Fibroblast of skin of left biceps (primary cell): ENCODE measurements at regions not wholly inside any gene's neighbourhood (a gene's known extent, or its start where the extent isn't known, plus 50 kb on each side); places are given as distances from the start of the nearest gene placed in this dataset.

Source experiments
- DNase-seq, 2 experiments: peaks; one replicate each; pipeline ENCODE4 v3.0.0-alpha.2; 2013; ENCODE audit warnings: low read depth in 2 of 2

GRCh38 chr11:91869686-91870085, 354.9 kb upstream of the FAT3 start:
- DNase-seq: no peak

DNA sequence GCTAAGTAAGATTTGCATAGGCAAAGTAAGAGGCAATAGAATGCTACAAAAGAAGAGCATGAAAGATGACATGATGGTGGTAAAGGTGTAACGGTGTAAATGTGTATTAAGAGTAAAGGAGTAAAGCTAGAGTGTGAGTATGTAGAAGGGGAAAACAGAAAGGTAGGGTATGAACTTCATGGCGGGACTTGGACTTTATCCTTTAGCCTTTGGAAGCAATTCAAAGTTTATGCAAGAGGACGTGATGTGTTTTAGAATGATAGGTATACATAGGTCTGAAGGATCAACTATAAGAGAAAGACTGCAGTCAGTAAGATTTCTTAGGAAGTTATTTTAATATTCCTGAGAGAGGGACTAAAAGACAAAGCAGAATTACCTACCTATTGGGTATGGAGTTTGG, 358.0 kb upstream of the FAT3 start:
- DNase-seq: no peak

GRCh38 chr11:91860661-91861060, 364.0 kb upstream of the FAT3 start:
- no peak for DNase-seq

DNA sequence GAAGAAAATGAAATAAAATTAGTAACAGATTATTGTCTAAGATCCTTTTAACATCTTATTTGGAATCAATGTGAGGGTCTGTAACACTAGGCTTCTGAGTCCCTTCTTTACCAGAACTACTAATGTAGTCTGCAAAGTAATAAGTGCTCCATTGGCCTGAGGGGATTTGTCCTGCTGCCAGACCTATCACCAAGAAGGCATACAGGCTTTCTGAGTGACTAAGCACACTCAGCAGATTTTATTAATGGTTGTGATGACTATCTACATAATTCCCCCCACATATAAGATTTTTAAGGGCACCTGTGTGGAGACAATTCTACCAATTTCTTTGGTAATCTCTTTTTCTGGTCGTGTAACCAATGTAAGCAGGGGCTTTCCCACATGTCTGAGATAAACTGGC, 365.0 kb upstream of the FAT3 start:
- no peak for DNase-seq

- peak; percentile 66 to 70 for DNase-seq
These were observed 367.4 kb upstream of the FAT3 start for GRCh38 chr11:91857179-91857578.

GRCh38 chr11:91854780-91855179, 369.8 kb upstream of the FAT3 start:
- DNase-seq: no peak

- DNase-seq: no peak
These were observed 370.4 kb upstream of the FAT3 start for GRCh38 chr11:91854171-91854570.

GRCh38 chr11:91851908-91852307, 372.7 kb upstream of the FAT3 start:
- no peak for DNase-seq

GRCh38 chr11:91850533-91851275, 373.9 kb upstream of the FAT3 start:
- no peak for DNase-seq

DNA sequence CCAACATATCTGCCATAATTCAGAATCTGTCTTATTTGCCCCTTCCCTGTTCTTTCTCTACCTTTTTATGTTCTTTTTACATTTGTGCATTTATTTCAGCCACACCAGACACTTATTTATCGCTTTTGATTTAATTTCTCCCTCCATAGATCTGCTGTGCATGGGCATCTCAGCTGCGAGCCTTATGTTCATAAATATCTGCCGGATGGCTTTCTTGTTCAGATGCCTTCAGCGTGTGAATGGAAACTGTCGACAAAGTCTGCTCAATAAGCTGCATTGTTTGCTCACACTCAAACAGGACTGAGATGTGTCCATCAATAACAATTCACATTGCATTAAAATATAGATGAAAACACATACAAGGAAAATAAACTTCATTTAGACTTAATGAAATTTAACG, 374.6 kb upstream of the FAT3 start:
- DNase-seq: no peak

GRCh38 chr11:91846649-91847048, 378.0 kb upstream of the FAT3 start:
- DNase-seq: no peak

DNA sequence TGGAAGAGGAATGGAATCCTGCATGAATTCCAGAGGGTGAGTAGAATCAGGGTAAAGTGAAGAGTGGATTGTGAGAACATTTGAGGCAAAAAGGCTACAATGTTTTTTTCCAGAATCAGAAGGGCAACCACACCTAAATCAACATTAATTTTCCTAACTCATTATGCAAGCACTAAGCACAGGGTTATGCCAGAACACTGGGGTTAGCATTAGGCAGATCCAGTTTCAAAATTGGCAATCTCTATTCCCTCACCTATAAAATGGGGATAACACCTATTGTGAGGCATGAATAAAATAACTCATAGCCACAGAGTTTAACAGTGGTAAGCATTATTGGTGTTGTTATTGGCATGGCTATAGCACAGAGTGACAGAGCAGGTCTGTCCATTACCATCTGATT, 378.6 kb upstream of the FAT3 start:
- DNase-seq: no peak

- DNase-seq: no peak
These were observed 383.9 kb upstream of the FAT3 start for GRCh38 chr11:91840640-91841240.

DNA sequence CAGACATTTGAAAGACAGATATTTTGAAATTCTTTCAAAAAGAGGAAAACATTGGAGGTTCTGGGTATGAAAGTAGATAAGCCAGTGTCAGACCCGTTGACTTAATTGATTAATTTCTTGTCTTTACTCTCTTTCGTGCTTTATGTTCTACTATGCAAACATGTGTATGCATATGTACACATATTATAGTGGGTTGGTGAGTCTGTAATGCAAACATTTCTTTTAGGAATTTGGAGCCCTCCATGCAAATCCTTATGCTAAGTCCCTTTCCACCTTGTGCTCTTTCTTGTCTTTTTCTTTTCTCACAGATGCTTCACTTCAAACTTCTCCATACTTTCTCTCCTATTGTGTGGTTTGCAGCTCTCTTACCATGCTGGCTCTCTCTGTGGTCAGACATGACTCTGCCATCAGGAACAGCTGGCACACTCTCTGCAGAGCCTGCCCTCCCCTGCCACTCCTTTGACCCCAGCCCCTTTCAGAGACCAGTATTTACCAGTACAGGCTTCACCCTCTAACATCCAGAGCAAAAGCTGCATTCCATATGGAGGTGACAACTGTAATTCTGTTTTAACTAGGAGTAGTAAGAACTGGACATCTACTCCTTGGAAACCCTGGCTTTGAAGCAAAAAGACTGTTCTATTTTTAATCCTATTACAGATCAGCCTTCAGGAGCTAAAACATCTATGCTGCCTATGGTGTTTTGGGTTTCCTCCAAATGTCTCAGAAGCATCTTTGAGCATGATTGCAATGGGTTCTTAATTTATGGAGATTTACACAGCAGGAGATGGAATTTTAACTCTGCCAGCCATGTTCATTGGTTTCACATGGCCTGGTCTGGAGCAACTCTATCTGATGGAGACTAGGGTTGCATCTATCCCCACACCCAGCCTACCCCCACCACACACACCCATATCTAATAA, 386.9 kb upstream of the FAT3 start:
- no peak for DNase-seq

DNA sequence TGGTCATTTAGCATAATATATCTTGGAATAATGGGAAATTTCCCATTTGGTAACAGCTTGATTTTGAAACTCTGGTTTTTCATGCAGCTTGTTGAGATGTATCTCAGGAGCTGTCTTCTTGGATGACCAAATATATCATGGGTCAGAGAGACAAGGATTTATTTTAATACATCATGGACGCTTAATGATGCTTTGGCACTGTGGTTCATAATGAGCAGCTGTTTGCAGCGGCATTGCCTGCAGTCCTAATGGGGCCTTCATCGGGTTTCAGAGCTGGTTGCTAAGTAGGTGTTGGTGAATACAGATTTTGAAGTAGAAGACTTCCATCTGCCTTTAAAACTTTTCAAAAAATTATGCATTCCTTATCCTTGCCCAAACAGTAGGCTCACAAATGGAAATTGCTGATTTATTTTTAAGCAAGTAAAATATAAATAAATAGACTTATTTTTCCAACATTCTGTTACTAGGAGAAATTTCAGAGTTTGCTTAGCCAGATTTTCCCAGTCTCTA, 389.5 kb upstream of the FAT3 start:
- DNase-seq: no peak

DNA sequence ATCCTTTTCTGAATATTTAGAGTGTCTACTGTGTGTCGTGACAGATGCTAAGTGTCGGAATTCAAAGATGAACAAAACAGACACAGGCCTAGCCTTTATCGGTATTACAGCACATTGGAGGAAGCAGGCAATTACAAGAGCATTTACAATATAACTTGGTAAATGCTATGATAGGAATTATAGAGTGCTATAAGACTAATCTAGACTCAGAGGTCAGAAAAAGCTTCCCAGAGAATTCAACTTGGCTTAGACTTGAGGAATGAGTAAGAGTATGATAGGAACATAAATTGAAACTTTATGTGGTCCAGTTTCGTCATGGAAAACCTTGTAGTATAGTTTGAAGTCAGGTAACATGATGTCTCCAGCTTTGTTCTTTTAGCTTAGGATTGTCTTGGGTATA, 395.7 kb upstream of the FAT3 start:
- no peak for DNase-seq

DNA sequence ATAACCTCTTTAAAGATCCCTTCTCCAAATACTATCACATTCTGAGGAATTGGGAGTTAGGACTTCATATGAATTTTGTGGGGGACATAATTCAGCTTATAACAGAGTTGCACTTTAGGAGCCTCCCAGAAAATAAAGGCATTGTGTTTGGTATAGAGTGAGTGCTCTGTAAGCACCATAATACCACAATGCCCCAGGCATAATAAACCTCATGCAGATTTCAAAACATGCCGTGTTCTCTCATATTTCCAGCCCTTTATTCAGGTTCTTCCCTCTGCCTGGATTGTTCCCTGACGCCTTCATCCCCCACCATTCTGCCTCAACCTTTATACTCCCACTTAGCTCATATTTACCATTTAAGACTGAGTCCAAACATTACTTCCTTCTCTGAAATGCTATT, 398.8 kb upstream of the FAT3 start:
- DNase-seq: no peak

DNA sequence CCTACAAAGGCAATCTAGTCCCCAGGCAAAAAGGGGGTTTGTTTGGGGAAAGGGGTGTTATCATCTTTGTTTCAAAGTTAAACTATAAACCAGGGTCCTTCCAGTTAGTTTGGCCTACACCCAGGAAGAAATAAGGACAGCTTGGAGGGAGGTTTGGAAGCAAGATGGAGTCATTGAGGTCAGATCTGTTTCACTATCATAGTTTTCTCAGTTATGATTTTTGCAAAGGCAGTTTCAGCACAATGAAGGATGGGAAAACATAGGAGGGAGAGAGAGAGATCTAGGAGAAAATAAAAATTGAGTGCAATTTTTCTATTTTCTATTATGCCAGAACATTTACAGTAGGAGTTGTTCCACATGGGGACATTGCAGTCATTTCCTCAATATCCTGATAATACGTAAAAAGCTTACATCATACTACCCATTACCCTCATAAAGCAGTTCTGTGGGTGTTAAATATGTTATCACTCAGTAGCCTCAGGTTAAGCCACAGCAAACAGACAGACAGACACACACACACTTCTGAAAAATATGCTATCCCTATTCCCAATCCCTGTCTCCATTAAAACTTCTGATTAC, 401.3 kb upstream of the FAT3 start:
- no peak for DNase-seq

DNA sequence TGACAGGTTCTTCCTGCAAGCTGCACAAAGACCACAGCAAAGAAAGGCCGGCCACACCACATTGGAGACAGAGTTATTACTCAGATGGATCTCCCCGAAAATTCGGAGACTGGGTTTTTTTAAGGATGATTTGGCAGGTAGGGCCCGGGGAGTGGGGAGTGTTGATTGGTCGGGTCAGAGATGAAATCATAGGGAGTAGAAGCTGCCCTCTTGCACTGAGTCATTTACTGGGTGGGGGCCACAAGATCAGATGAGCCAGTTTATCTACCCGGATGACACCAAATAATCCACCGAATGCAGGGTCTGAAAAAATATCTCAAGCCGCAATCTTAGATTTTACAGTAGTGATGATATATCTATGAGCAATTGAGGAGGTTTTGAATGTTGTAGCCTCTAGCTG, 401.8 kb upstream of the FAT3 start:
- DNase-seq: no peak

DNA sequence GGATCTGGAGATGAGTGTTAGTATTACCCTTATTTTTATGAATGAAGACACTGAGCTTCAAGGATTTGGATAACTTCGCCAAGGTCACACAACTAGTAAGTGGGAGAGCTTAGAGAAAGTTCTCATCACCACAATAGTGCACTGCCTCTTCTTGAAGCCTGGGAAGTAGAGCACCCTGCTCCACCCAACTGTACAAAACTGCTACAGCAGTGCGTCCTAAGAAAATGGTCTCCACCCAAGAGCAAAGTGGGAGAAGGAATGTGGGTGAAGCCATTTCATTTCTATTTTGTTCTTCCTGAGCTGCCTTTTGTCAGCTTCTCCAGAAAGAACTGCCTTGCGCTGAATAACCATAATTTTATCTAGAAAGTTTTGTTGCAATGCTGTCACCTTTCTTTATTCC, 403.9 kb upstream of the FAT3 start:
- DNase-seq: no peak

- no peak for DNase-seq
These were observed 404.8 kb upstream of the FAT3 start for GRCh38 chr11:91819777-91820176.

DNA sequence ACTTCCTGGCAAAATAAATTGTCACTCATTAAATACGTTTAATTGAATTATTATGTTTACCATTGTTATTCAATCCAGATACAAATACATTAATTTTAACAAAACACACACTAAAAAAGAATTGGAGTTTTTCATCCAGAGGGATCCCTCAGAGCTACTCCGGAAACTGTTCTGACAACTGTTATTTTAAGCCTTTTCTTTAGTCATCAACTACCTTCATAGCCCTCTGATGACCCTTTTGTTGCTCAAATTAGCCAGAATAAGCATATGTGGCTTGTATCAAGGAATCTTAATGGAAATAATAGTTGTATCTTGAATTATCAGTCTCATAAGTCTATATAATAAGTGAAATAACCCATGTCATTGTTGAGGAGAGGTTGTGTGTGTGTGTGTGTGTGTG, 405.4 kb upstream of the FAT3 start:
- no peak for DNase-seq
